PC-9 (cell line): ENCODE measurements at regions not wholly inside any gene's neighbourhood (a gene's known extent, or its start where the extent isn't known, plus 50 kb on each side); places are given as distances from the start of the nearest gene placed in this dataset.

Source experiments
- CTCF ChIP-seq: fragments of 200-600 bp; sonication (generic); conservative IDR thresholded peaks from 2 replicates; pipeline ENCODE4 v1.6.1; 2017; ENCODE audit warnings: mixed run types, antibody characterized with exemption, mild to moderate bottlenecking, moderate library complexity
- EZH2 ChIP-seq: fragments of 200-600 bp; sonication (generic); IDR thresholded peaks from 2 replicates; pipeline ENCODE4 v1.8.0; 2017; ENCODE audit warnings: antibody characterized with exemption, low read depth

DNA sequence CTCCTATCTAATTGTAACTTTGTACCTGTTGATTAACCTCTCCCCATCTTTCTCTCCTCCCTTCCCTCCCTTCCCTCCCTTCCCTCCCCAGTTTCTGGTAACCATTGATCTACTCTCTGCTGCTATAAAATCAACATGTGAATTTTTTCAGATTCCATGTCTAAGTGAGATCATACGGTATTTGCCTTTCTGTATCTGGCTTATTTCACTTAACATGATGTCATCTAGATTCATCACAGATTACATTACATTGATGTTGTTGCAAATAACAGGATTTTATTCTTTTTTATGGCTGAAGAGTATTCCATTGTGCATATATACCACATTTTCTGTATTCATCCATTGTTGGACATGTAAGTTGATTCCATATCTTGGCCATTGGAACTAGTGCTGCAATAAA lies 68.0 kb upstream of the FBXO33 start:
- TF ChIP-seq CTCF: no peak
- no peak for TF ChIP-seq EZH2
